HG03469 (cell line): ENCODE measurements at regions not wholly inside any gene's neighbourhood (a gene's known extent, or its start where the extent isn't known, plus 50 kb on each side); places are given as distances from the start of the nearest gene placed in this dataset.

Source experiments
- ATAC-seq: cut with Tn5 transposase; IDR thresholded peaks from one replicate; pipeline ENCODE4 v1.9.1; 2021; ENCODE audit warnings: mild to moderate bottlenecking, moderate library complexity, moderate number of reproducible peaks; ENCODE audit not compliant: unreplicated experiment

DNA sequence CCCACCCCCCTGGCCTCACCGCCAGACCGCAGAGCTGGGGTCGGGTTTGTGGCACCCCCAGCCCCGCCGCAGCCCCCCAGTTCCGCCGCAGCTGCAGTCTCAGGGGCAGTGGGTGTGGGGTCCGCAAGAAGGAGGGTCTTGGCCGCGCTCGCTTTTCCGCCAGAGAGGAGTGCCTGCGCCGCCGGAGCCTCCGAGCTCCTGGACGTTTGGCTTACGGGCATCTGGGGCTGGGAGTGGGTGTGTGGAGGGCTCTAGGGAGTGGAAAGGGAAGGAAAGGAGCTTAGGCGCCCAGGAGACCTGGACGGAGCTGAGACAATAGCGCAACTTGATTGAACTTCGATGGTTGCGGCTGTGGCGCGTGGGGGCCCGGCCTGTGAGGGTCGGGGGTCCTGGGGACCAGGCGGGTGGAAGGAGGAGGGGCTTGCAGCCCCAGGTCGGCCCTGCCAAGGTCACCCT, 88.8 kb upstream of the IPO9 start:
- ATAC-seq, result no peak

DNA sequence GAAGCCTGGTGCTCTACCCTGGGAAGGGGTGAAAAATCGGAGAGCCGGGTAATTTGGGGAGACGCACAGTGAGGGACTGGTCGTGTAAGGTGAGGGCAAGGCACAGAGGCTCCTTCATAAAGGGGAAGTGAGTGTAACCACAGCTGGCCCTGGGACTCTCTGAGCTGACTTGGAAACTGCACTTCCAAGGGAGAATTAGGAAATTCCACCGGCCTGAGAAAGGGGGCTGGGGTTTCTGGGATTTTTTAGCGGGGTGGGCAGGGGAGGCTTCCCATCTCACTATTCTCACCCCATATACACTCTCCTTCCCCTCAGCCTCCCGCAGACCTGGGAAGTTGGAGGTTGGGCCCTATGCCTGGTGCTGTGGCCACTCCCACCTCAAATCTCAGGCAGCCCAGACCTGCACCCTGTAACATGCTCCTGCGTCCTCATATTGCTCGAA, 88.3 kb upstream of the IPO9 start:
- ATAC-seq, result no peak

DNA sequence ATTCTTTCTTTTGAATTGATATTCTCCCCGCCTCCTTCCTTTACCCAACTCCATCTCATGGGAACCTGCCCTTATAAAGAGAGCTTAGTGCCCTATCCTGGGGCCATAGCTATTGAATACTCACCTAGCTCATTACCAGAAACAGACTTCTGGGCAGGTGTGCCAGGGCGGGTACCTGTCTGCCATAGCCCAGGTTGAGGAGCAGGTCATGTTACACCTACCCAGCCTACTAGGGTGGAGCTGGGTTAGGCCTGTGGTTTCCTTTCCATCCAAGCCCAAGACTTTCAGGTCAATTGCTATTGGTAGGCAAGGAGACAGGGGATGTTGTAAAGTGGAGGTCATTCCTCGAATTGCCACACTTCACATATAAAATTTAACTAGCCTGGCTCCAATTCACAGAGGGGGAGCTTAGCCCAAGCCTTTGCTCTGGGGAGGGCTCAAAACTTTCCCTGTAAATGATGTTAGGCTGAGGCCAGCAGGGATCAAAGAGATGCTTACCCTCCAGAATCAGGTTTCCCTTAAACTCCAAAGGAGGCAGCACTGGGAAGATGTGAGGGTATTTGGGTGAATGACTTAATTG, 87.1 kb upstream of the IPO9 start:
- ATAC-seq, result no peak

DNA sequence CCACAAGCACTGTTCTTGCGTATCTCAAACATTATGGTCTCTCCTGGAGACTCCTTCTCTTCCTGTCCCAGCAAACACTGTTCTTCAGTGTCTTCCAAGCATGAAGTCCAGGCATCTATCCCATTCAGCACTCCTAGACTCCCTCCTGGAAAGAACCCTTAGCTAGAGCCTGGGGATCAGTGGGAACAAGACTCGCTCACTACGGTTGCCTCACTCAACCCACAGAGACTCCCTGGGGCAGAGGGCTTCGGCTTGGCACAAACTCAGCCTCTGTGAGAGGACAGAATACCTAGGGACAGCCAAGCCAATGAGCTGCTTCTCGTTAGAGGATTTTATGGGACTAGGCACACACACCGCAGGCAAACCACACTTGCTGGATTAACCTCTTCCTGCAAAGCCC, 86.5 kb upstream of the IPO9 start:
- ATAC-seq, result no peak

DNA sequence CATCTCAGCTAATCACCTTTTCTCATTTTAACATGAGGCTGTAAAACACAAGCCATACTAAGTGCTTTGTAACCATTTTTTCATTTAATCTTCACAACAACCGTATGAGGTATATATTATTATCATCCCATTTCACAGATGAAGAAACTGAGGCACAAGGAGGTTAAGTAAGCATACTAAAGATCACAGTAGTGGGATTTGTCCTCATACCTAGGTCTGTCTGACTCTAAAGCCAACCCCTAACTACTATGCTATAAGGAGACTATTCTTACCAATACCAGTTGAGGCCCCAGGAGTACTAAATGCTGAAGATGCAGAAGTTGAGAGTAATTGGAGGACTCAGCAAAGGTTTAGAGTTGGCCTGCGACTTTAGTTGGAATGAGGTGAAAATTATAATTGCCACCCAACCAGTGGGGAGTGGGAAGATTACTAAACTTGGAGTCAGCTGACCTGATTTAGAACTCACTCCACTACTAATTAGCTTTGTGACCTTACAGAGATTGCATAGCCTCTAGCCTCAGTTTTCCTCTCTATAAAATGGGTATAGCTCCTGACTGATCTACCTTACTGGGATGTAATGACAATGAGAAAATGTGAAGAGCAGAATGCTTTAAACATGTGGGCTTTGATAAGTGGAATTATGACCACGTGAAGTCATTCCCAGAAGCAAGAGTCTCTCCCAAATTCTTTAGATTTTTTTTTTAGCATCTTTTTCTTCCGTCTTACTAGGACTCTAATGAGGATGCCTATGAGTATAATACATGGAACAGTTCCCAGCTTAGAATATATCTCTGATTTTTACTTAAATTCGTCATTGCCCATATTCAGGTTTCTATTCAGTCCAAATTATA, 85.8 kb upstream of the IPO9 start:
- no peak for ATAC-seq

DNA sequence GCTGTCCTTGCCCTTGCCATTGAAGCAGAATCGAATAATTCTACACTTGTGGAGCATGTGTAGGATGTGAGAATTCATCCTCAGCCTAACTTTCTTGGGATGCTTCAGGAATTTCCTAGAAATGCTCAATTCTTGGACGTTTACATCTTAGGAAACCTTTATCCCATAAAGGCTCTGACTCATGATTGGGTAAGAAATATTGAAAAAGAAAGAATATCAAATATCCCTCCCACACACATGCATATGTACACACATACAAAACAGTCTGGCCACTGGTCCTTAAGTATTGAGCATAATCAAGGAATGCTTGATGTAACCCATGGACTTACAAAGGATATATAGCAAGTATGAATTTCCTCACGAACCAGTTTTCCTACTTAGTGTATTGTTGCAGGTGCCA, 83.9 kb upstream of the IPO9 start:
- ATAC-seq, result no peak

DNA sequence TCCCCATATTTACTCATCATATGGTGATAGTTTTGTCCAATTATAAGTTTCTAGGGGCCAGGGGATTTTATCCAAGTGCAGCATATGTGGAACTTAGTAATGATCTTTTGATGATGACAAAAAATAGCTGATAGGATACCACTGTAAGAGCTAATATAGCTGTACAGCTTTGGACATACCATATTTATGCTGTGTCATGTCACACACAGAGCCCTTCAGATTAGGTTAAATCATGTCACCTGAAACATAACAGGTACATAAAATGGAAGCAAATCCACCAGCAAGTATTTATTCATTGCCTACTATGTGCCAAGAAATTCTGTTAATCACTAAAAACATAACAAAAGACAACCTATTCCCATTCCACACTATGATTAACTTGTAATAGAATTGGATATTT, 82.8 kb upstream of the IPO9 start:
- no peak for ATAC-seq

DNA sequence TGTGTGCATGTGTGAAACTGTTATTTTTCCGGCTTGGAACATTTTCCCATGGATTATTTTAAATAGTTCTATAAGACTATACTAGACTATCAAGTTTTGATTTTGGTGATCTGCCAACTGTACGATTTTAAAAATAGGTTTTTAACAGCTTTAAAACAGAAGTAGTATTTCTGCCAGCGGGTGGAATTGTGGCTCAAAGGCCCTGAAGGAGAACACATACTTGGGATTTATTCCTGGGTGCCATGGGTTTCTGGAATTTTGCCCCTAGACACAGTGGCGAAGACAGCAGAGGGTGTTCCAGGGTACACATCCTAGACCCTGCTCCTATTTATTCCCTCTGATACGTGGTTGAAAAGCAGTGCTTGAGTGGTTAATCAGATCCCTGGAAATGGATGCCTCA, 81.7 kb upstream of the IPO9 start:
- ATAC-seq, result no peak

DNA sequence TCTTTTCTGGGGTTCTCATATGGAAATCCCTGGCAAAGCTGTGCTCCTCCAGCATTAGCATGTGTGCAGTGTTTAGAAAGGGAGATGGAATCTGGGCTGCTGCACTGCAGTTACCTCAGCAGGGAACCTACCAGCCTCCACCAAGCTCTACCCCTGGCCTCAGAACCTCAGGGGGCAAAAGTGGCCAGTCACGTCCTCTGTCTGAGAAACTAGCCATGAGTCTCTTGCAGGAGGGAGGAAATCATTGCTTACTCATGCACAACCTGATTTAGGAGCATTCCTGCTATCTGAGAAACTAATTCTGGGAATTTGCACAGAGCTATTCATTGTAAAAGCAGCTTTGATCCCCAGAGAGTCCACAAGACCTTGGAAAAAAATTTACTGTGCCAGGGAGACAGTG, 80.6 kb upstream of the IPO9 start:
- no peak for ATAC-seq

DNA sequence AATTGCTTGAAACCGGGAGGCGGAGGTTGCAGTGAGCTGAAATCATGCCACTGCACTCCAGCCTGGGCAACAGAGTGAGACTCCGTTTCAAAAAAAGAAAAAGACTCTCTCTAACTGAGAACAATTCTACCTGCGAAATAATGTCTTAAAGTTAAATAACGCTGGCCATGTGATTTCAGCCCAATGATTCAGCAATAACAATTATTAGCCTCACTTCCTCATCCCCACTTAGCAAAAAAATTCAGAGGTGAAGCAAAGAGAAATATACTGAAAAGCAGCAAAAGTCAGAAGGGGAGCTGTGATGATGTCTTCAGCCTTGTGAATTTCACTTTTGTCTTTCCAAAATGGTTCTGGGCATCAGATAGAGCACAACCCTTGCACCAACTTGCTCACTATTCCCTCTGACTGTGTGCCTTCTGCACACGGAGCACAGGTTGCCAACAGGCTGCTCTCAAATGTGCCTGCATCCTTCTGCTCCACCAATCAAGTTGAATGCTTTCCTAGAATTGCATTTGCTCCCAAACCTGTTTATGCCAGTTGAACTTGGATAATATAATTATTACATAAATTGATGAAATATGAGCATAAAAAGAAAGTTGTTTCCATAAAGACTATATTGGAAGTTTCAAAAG, 79.8 kb upstream of the IPO9 start:
- ATAC-seq, result no peak

DNA sequence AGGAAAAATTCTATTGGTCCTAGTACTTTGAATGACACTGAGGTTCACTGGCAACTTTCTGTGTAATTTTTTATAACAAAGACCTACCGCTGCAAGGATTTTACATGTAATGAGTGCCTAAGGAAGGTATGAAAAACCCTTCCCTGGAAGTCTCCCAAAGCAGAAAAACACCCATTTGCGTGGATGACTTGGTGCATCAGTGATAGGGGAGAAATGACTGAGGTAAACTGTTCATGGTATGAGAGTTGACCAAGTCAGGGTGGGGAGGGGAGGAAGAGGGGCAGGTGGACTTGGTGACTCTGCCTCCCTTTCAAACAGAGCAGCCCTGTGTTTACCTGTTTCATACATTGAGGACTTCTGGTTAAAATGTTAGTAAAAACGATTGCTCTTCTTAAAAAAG, 78.8 kb upstream of the IPO9 start:
- ATAC-seq, result no peak

DNA sequence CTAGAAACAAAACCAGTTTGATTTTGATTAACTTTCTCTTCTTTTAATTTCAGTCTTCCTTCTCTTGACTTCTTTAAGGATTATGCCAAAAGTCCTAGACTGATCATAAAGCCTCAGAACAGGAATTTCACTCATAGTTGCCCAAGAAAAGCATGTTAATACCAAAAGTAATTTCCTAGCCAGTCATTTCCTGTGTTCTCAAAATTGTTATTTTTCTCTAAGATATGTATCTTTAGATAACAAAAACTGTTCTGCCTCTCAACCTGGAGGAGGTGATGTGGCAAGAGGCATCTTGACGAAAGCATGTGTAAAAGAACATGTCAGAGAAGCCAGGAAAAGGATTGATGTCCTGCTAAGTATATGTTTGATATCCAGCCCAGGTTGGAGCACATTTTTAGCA, 78.0 kb upstream of the IPO9 start:
- ATAC-seq, result no peak

DNA sequence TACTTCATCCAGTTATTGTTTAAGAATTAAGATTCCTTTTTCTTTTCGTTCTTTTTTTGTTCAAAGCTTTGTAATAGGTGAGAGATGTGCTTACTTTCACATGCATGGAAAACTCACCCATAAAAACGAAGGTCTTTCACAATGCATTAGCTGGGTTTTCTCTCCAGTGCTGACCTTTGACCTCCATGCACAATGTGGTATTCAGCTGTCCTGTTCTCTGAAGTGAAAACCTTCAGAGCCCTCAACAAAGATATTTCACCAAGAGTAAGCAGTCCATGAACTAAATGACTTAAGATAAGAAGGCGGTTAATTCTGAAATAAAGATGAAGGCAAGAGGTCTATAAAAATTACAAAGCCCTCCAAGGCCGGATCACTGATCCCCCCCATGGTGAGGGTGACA, 77.1 kb upstream of the IPO9 start:
- no peak for ATAC-seq

DNA sequence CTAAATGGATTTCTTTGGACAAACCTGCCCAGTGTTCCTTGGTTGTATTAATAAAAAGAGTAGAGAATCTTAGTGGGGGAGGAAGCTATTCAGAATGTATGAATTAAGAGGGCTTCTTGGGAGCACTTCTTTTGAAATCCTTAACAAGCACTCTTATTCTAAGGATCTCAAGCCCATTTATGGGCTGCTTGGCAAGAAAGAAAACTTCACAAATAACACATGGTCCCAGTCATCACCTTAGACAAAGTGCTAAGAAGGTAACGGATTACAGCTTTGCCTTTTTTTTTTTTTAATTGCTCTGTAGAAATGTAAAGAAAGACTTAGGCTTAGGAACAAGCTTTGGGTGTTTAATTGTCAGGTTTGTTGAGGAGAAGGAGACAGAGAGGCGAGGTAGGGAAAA, 76.6 kb upstream of the IPO9 start:
- no peak for ATAC-seq

DNA sequence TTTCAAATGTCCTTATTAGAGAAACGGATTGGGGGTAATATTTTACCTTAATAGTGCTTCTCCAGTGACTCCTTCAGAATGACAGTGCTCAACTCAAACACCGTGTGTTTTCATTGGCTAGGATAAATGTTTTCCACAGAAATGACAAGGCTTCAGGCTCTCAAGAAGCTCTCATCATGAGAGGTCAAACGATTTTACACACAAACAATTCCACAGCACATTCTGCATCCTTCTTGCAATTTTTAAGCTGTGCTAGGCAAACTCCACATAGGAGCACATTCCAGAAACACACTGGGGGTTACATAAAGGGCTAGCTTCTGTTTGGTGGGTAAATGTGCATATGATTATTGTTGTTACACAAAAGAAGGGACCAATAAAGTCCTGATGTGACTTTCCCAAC, 75.5 kb upstream of the IPO9 start:
- ATAC-seq, result no peak

DNA sequence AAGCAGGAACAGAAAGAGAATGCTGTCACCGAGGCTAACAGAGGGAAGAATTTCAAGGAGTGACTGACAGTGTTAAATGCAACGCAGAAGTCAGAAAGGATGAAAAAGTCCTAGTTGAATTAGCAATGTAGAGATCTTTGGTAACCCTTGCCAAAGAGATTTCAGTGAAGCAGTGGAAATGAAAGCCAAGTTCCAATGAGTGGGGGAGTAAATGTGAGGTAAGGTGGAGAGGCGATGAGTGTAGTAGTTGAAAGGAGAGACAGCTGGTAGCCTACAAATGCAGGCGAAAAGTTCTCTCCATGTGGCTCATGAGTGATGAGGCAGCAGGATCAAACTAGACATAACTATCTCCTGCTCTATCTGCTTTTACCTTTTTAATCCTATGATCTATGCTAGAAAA, 74.6 kb upstream of the IPO9 start:
- ATAC-seq, result no peak

DNA sequence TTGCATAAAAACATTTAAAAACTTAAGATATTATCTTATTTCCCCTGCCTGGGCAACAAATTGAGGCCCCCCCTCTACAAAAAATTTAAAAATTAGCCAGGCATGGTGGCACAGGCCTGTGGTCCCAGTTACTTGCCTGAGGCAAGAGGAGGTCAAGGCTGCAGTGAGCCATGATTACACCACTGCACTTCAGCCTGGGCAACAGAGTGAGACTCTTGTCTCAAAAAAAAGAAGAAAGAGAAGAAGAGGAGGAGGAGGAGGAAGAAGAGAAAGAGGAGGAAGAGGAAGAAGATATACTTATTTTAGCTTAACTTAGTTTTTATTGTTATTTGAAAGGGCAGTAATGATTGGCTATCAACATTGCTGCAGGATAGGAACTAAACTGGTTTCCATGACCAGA, 73.8 kb upstream of the IPO9 start:
- ATAC-seq, result no peak

DNA sequence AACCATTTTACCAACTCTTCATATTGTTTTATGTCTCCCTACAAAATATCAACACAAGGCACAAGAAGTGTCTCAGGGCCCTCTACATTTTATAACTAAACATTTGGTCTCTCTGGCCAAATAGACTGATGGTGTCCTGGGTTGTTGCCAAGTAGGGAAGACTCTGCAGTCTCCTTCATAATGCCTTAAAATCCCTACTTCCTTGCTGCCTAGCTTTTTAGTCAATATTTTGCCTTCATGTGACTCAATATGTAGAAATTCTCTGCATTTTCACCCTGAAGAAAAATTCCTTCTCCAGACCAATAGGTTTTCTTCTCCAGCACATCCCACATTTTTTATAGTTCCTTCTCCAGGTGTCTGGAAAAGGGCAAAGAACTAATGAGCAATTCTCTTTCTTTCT, 72.6 kb upstream of the IPO9 start:
- ATAC-seq, result no peak

DNA sequence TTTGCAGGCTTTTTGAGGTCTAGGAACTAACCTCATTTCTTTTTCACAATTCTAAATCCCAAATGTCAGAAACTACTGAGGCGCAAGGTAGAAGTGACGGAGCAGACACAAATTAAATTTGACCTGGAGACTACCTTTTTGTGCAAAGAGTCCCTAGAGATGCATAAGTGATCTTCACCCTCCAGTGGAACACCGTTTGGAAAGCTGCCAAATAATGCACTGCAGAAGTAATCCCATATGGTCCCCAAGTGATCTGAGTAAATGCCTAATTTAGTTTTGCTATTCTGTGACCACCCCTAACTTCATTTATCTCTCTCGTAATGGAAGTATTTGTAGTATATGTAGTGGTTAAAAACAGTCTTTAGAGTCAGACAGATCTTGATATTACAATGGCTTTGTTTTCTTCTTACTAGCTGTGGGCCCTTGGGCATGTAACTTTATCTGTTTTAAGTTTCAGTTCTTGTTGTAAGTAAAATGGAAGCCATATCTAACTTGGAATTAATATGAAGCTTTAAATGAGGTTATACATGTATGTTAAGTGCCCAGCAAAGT, 70.4 kb upstream of the IPO9 start:
- ATAC-seq, result no peak

DNA sequence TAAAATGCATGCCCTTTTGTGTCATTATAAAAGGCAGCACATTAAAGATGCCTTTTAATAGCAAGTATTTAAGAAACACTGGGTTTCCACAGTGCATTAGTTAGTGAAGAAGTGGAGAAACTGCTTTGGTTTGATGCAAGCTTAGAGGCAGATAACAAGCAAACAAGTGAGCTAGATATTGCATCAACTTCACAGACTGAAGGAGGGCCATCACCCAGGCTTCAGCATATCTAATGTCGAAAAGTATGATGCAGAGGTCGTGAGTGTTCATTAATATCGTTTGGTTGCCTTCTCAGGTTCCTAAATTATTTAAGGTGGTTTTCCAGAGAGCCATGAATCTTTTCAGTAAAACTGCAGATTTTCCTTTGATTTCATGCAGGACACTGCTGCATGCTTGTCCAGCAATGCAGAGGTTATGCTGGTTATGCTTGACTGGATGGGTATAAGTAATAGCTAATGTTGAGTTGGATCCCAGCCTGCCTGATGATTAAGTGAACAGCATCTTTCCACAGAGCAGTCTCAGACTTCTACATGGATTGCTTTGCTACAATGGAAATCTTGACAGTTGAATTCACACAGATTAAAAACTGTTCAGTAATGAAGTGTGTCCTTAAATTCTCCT, 69.7 kb upstream of the IPO9 start:
- no peak for ATAC-seq

DNA sequence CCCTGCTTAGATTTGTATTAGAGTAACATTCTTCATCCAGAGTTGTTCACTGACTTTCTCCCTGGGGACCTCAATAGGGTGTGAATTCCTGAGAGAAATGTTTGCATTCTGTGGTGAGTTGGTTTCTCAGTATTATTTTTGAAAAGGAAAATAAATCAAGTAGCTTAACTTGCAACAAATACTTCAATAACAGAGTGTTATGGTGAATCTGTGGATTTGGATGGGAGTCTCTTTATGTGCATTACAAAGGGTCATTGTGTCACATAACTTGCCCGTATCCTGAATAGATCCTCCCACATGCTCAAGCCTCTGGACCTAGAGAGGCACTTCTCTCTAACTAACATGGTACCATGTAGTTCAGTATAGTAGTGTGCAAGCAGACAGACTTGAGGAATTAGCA, 68.4 kb upstream of the IPO9 start:
- ATAC-seq, result no peak
